ENCODE measurements at regions not wholly inside any gene's neighbourhood (a gene's known extent, or its start where the extent isn't known, plus 50 kb on each side); places are given as distances from the start of the nearest gene placed in this dataset.
A peak's percentile ranks its signal among the peaks of the same experiment; 100 is the strongest.

DNA sequence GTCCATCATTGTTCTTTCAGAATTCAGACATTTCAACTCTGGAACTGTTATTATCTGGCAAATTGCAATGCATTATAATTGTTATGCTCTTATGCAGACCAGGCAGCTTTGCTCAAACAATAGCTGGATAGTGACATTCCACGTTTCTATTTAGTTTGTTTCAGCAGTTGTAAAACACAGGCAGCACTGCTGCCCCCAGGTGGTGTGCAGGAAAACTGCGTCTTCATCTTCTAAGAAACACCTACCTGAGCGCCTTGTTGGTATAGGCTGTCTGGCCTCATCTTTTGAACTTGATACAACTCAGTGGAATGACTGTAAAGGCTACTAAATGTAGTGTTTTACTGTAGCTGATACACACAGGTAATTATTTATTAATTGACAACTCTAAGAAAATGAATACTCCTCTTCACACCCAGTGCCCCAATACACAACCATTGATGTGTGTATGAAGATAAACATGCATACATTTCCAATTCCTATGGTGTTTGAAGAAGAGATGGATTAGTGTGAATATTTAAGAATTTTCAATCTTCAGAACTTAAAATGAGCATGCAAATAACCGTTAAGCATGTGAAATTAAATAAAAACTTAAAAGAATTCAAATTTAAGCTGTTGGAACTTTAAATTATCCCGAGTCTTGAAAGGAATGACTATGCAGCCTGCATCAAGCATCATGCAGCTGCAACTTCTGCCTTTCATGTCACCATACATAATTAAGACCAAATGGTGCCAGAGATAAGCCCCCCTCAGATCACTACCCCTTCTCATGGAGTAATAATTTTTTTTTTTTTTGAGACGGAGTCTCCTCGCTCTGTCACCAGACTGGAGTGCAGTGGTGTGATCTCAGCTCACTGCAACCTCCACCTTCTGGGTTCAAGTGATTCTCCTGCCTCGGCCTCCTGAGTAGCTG is 85.6 kb downstream of the CD8B2 start:
- TF ChIP-seq Cebpa-rat (IDR thresholded peaks at IDR 0.05): no peak
- H3K4me3 ChIP-seq: no peak overlapping the region
- H3K9ac ChIP-seq: no peak overlapping the region
- no peaks in the 10 kb centered on the region for H3K27me3 ChIP-seq
- no peak overlapping the region for H3K27ac ChIP-seq
- H3K4me2 ChIP-seq: no peak overlapping the region
- H3K4me1 ChIP-seq: peaks cover 16% of the 10 kb centered on the region
- H4K20me1 ChIP-seq: no peaks in the 10 kb centered on the region
- peaks cover 1% of the 10 kb centered on the region; the same call in 1 of the 2 replicates for H3K9me3 ChIP-seq
- no peaks in the 10 kb centered on the region for H3K36me3 ChIP-seq

DNA sequence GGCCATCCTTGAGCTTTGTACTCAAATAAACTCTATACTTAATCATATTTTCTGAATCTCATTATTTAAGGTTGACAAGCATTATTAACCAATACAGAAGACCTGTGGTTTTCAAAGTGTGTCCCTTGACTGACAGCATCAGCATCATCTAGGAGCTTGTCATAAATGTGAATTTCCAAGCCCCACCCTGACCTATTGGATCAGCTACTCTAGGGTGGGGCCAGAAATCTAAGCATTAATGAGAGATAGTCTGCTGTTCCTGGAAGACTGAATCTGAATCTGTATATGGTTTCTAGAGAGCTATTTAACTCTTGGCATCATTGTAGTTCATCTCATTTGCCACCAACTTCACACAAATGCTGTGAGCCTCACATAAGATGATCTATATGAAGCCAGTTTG is 86.6 kb downstream of the CD8B2 start:
- Histone ChIP-seq H3K27me3 (no peaks in the 10 kb centered on the region), H3K9me3 (peaks cover 5% of the 10 kb centered on the region; the same call in 1 of the 2 replicates), H3K27ac (no peak overlapping the region), H3K9ac (no peak overlapping the region), H3K4me2 (no peak overlapping the region), H3K4me1 (peaks cover 16% of the 10 kb centered on the region), H3K36me3 (no peaks in the 10 kb centered on the region), H3K4me3 (no peak overlapping the region), H4K20me1 (no peaks in the 10 kb centered on the region)
- TF ChIP-seq Cebpa-rat (IDR thresholded peaks at IDR 0.05): no peak

DNA sequence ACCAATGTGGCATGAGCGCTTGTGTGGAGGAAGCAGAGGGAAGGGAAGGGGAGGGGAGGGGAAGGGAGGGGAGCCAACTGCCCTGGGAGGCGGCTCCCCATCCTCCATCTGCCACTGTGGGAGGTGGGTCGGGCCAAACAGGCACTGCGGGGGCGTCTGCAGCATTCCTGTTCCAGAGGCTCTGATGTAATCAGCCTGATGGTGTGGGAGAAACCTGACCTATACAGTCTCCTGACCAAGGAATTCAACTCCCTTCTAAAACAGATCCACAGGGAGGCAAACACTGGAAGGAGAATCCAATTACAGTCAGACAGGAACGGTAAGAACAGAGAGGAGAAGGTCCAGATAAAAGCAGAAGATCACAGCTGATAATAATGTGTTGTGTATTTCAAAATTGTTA is 88.8 kb downstream of the CD8B2 start:
- Histone ChIP-seq H3K9ac (no peak overlapping the region), H4K20me1 (no peaks in the 10 kb centered on the region), H3K27me3 (no peaks in the 10 kb centered on the region), H3K36me3 (no peaks in the 10 kb centered on the region), H3K9me3 (peaks cover 5% of the 10 kb centered on the region; the same call in 1 of the 2 replicates), H3K27ac (no peak overlapping the region), H3K4me2 (peak overlapping the region; percentile 25; the same call in 1 of the 2 replicates), H3K4me3 (no peak overlapping the region), H3K4me1 (peaks cover 32% of the 10 kb centered on the region)
- TF ChIP-seq Cebpa-rat (IDR thresholded peaks at IDR 0.05): no peak

DNA sequence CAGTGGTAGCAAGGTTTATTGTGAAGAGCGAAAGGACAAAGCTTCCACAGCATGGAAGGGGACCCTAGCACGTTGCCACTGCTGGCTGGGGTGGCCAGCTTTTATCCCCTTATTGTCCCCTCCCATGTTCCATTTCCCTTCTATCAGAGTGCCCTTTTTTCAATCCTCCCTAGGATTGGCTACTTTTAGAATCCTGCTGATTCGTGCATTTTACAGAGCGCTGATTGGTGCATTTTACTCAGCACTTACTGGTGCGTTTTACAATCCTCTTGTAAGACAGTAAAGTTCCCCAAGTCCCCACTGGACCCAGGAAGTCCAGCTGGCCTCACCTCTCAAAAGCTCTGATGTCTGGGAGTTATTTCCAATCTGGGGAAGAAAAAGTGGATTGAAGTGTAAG is 90.1 kb downstream of the CD8B2 start:
- no peak overlapping the region for H3K4me2 ChIP-seq
- H3K9me3 ChIP-seq: peaks cover 5% of the 10 kb centered on the region; the same call in 1 of the 2 replicates
- TF ChIP-seq Cebpa-rat (IDR thresholded peaks at IDR 0.05): no peak
- no peak overlapping the region for H3K9ac ChIP-seq
- no peaks in the 10 kb centered on the region for H3K27me3 ChIP-seq
- no peak overlapping the region for H3K4me3 ChIP-seq
- no peaks in the 10 kb centered on the region for H4K20me1 ChIP-seq
- no peak overlapping the region for H3K27ac ChIP-seq
- H3K4me1 ChIP-seq: peaks cover 45% of the 10 kb centered on the region
- H3K36me3 ChIP-seq: no peaks in the 10 kb centered on the region

DNA sequence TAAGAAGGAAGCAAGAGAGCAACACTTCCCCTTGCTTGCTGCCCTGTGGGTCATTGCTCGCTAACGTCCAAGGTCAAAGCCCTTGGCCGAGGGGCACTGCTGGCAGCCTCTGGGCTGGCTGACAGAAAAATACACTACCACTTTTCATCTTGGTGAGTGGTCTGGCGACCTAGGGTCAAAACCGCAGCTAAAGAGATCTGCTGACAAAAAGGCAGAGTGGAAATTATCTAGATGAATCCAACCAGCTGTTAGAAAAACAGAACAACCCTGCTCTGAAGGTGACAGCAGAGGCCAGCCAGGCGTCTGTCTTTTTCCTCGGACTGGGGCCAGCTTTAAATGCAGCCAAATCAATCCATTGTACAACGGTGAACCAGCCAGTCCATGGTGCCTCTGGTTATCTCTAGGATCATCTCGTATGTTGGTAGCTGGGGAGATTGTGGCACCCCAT is 92.6 kb downstream of the CD8B2 start:
- TF ChIP-seq Cebpa-rat (IDR thresholded peaks at IDR 0.05): no peak
- Histone ChIP-seq H3K4me1 (peaks cover 44% of the 10 kb centered on the region), H3K4me2 (peak overlapping the region; percentile 82)

DNA sequence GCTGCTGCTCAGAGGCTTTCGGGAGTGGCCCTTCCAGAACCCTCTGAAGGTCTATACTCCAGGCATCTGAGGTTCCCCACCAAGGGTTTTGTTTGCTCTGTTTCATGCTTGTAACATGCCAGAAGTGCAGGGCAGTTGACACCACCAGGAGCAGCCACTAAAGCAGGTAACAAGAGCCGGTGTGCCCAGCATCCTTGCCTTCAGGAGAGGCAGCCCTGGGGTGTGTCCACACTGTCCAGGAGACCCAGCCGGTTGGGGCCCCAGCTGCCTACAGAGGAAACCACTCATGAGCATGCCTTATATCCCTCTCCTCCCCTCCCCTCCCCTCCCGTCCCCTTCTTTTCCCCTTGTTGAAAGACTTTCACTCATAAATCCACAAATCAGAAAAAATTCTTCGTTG is 93.1 kb downstream of the CD8B2 start:
- no peak overlapping the region for H3K27ac ChIP-seq
- H4K20me1 ChIP-seq: no peaks in the 10 kb centered on the region
- H3K4me3 ChIP-seq: no peak overlapping the region
- H3K36me3 ChIP-seq: no peaks in the 10 kb centered on the region
- peaks cover 14% of the 10 kb centered on the region for H3K9me3 ChIP-seq
- H3K27me3 ChIP-seq: no peaks in the 10 kb centered on the region
- no peak for TF ChIP-seq Cebpa-rat (IDR thresholded peaks at IDR 0.05)
- peak overlapping the region; percentile 82 for H3K4me2 ChIP-seq
- peaks cover 39% of the 10 kb centered on the region for H3K4me1 ChIP-seq
- no peak overlapping the region for H3K9ac ChIP-seq

More for the DNA sequence above, 92.6 kb downstream of the CD8B2 start:
- Histone ChIP-seq H3K9me3 (peaks cover 11% of the 10 kb centered on the region), H3K27me3 (no peaks in the 10 kb centered on the region), H3K27ac (no peak overlapping the region), H3K4me3 (no peak overlapping the region), H3K36me3 (no peaks in the 10 kb centered on the region), H3K9ac (no peak overlapping the region), H4K20me1 (no peaks in the 10 kb centered on the region)

DNA sequence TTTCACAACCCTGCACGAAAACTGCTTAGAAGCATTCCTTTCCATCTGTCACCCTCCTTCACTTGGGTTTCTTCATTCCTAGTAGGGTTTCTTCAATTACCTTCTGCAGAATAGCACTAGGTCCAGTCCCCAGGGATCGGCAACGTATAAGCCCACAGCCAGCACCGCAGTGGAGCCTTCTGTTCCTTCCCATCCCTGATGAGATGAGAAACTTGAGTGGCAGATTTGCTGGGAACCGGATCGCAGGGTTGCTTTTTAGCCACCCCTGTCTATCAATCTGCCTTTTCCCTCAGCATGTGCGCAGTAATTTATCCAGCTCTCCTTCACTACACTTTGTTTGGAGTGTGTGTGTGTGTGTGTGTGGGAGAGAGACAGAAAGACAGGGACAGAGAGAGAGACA is 94.2 kb downstream of the CD8B2 start:
- H4K20me1 ChIP-seq: no peaks in the 10 kb centered on the region
- no peak overlapping the region; the same call in 1 of the 2 replicates for H3K9ac ChIP-seq
- no peaks in the 10 kb centered on the region for H3K27me3 ChIP-seq
- no peak overlapping the region for H3K27ac ChIP-seq
- H3K4me3 ChIP-seq: peak overlapping the region; percentile 63; the same call in 1 of the 2 replicates
- peaks cover 17% of the 10 kb centered on the region for H3K9me3 ChIP-seq
- no peaks in the 10 kb centered on the region for H3K36me3 ChIP-seq
- peak overlapping the region; percentile 82 for H3K4me2 ChIP-seq
- TF ChIP-seq Cebpa-rat (IDR thresholded peaks at IDR 0.05): no peak
- peaks cover 30% of the 10 kb centered on the region for H3K4me1 ChIP-seq

DNA sequence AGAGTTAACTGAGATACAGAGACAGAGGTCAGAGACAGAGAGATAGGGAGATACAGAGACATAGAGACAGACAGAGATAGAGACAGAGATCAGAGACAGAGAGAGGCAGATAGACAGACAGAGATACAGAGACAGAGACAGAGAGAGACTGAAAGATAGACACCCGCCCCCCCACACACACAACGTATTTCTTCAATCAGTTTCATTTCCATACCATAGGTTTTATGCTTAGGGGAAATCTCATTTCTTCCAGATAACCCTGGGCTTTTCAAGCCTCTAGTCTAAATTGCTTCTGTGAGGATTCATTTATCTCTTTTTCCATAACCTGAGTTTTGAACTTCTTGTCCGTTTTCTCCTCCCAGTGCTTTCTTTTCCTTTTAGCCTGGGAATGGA is 94.6 kb downstream of the CD8B2 start:
- H3K9me3 ChIP-seq: peaks cover 17% of the 10 kb centered on the region
- peak overlapping the region; percentile 63 for H3K4me3 ChIP-seq
- TF ChIP-seq Cebpa-rat (IDR thresholded peaks at IDR 0.05): no peak
- peaks cover 30% of the 10 kb centered on the region for H3K4me1 ChIP-seq
- no peaks in the 10 kb centered on the region for H4K20me1 ChIP-seq
- H3K27me3 ChIP-seq: no peaks in the 10 kb centered on the region
- H3K27ac ChIP-seq: no peak overlapping the region
- H3K9ac ChIP-seq: no peak overlapping the region; the same call in 1 of the 2 replicates
- H3K36me3 ChIP-seq: no peaks in the 10 kb centered on the region
- peak overlapping the region; percentile 82 for H3K4me2 ChIP-seq

DNA sequence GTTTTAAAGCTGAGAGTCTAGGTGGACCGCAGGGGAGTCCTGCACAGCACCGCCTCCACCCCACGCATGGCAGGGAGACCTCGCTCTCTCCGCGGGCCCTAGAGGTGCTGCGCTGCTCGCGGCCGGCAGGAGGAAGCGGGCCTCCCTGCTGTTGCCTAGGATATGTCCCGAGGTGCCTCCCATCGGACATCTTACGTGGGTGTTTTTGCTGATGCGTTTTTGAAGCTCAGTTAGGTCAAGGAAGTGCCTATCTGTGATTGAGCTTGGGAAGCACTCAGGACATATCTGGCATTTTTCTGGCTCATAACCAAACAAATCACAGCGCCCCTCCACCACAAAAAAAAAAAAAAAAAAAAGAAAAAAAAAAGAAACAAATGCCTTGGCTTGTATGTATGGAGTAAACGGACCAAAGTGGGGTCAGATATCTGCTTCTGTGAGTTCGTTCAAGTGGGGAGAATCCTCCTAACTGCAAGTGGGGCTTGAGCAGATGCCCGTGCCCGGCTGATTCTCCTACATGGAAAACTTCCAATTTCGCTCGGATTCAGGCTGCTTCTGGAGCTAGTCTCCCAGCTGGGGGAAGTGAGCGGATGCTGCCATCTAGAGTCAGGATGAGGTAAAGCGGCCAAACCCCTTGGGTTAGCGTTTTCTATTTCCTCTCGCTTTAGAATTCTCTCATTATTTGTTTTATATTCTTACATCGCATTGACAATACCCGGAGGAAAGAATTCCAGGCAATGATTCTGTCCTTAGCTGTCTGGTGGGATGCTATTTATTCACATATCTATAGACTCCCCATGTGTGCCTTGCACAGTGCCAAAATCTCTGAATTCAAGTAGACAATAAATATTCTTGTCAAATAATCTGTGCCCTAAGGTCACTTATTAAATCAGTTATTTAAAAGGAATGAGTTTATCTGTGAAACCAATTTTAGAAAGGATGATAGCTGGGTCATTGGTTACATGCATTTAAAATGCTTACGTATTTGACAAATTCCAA is 95.3 kb downstream of the CD8B2 start:
- Histone ChIP-seq H3K4me3 (peak overlapping the region; percentile 63), H3K36me3 (no peaks in the 10 kb centered on the region), H4K20me1 (no peaks in the 10 kb centered on the region), H3K9ac (no peak overlapping the region), H3K27ac (no peak overlapping the region), H3K4me2 (peak overlapping the region; percentile 82), H3K27me3 (no peaks in the 10 kb centered on the region), H3K9me3 (peaks cover 17% of the 10 kb centered on the region), H3K4me1 (peaks cover 30% of the 10 kb centered on the region)
- TF ChIP-seq Cebpa-rat (IDR thresholded peaks at IDR 0.05): no peak
